ENCODE measurements at regions not wholly inside any gene's neighbourhood (a gene's known extent, or its start where the extent isn't known, plus 50 kb on each side); places are given as distances from the start of the nearest gene placed in this dataset.

DNA sequence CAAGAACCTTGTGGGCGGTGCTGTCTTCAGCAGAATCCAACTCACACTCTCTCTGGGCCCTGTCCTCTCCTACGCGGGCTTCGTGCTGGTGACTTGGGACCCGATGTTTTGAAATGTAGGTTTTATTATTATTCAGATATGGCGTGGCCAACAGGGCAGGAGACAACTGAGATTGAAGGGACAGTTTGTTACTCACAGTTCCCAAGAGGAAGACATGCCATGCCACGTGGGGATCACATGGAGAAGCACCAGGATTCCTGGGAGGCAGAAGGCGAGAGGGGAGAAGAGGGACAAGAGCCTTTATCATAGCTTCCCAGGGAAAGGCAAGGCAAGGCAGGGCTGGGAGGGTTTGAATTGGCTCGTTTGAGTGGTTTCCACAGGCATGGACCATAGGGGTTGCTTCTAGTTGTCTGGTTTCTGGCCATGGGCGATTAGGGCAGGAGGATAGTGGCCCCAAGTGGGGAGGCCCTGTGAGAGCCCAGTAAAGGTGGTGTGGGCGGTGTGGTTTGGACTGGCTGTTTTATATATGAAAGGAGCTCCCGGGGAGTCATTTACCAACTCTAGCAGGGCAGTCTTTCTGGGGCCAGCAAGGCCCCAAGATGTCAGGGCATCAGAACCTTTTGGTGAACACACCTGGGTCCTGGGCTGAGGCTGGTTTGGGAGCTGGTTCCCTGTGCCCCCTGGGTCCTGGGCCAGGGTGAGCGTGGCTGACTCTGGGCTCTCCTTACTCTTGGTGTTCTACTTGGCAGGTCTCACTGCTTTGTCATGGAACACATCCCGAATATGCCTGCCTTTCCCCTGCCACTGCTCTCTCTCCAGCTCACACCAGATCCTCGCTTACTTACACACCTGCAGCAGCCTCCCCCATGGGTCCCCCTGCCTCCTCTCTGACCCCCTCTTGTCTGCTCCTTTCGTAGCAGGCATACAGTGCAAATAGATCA is 94.0 kb upstream of the ZNF536 start:
- Histone ChIP-seq H2AFZ (ENCODE audit: low read length) (no peak overlapping the region), H3K27me3 (ENCODE audit: insufficient read depth, low read length) (no peaks in the 10 kb centered on the region), H3K79me2 (ENCODE audit: insufficient read depth, low read length) (no peaks in the 10 kb centered on the region), H3K4me2 (ENCODE audit: insufficient read depth, low read length) (no peak overlapping the region), H3K4me3 (ENCODE audit: insufficient read depth, low read length) (no peak overlapping the region), H3K9me3 (ENCODE audit: low read depth, low read length) (no peaks in the 10 kb centered on the region), H3K4me1 (ENCODE audit: insufficient read depth, low read length) (no peaks in the 10 kb centered on the region), H3K36me3 (ENCODE audit: insufficient read depth, low read length) (no peaks in the 10 kb centered on the region), H3K27ac (ENCODE audit: low read depth, low read length) (no peak overlapping the region), H4K20me1 (ENCODE audit: insufficient read depth, low read length) (no peaks in the 10 kb centered on the region)
- DNase-seq (ENCODE audit: insufficient read length, low spot score, missing footprints): no peak
- no peak for TF ChIP-seq CTCF (IDR thresholded peaks at IDR 0.05; ENCODE audit: extremely low read depth, low read depth, low read length)

- TF ChIP-seq CTCF (IDR thresholded peaks at IDR 0.05; ENCODE audit: extremely low read depth, low read depth, low read length): no peak
- DNase-seq (ENCODE audit: insufficient read length, low spot score, missing footprints): no peak
- Histone ChIP-seq H4K20me1 (ENCODE audit: insufficient read depth, low read length) (no peaks in the 10 kb centered on the region), H2AFZ (ENCODE audit: low read length) (no peak overlapping the region), H3K9me3 (ENCODE audit: low read depth, low read length) (no peaks in the 10 kb centered on the region), H3K4me2 (ENCODE audit: insufficient read depth, low read length) (no peak overlapping the region), H3K27me3 (ENCODE audit: insufficient read depth, low read length) (no peaks in the 10 kb centered on the region), H3K27ac (ENCODE audit: low read depth, low read length) (no peak overlapping the region), H3K36me3 (ENCODE audit: insufficient read depth, low read length) (no peaks in the 10 kb centered on the region), H3K4me3 (ENCODE audit: insufficient read depth, low read length) (no peak overlapping the region), H3K79me2 (ENCODE audit: insufficient read depth, low read length) (no peaks in the 10 kb centered on the region), H3K4me1 (ENCODE audit: insufficient read depth, low read length) (no peaks in the 10 kb centered on the region)
Observed at GRCh38 chr19:30278882-30279254, 93.3 kb upstream of the ZNF536 start.

- Histone ChIP-seq H3K27ac (ENCODE audit: low read depth, low read length) (no peak overlapping the region), H3K36me3 (ENCODE audit: insufficient read depth, low read length) (no peaks in the 10 kb centered on the region), H2AFZ (ENCODE audit: low read length) (no peak overlapping the region), H3K9me3 (ENCODE audit: low read depth, low read length) (no peaks in the 10 kb centered on the region), H3K4me1 (ENCODE audit: insufficient read depth, low read length) (no peaks in the 10 kb centered on the region), H4K20me1 (ENCODE audit: insufficient read depth, low read length) (no peaks in the 10 kb centered on the region), H3K79me2 (ENCODE audit: insufficient read depth, low read length) (no peaks in the 10 kb centered on the region), H3K4me2 (ENCODE audit: insufficient read depth, low read length) (no peak overlapping the region), H3K27me3 (ENCODE audit: insufficient read depth, low read length) (no peaks in the 10 kb centered on the region), H3K4me3 (ENCODE audit: insufficient read depth, low read length) (no peak overlapping the region)
- no peak for DNase-seq (ENCODE audit: insufficient read length, low spot score, missing footprints)
- TF ChIP-seq CTCF (IDR thresholded peaks at IDR 0.05; ENCODE audit: extremely low read depth, low read depth, low read length): no peak
Observed at GRCh38 chr19:30280018-30280417, 92.2 kb upstream of the ZNF536 start.

GRCh38 chr19:30281906-30282305 is 90.3 kb upstream of the ZNF536 start:
- TF ChIP-seq CTCF (IDR thresholded peaks at IDR 0.05; ENCODE audit: extremely low read depth, low read depth, low read length): no peak
- no peaks in the 10 kb centered on the region for H4K20me1 ChIP-seq (ENCODE audit: insufficient read depth, low read length)
- no peak overlapping the region for H2AFZ ChIP-seq (ENCODE audit: low read length)
- no peak overlapping the region for H3K4me3 ChIP-seq (ENCODE audit: insufficient read depth, low read length)
- H3K79me2 ChIP-seq (ENCODE audit: insufficient read depth, low read length): no peaks in the 10 kb centered on the region
- no peaks in the 10 kb centered on the region for H3K4me1 ChIP-seq (ENCODE audit: insufficient read depth, low read length)
- H3K36me3 ChIP-seq (ENCODE audit: insufficient read depth, low read length): no peaks in the 10 kb centered on the region
- no peak overlapping the region for H3K27ac ChIP-seq (ENCODE audit: low read depth, low read length)
- no peak overlapping the region for H3K4me2 ChIP-seq (ENCODE audit: insufficient read depth, low read length)
- no peaks in the 10 kb centered on the region for H3K27me3 ChIP-seq (ENCODE audit: insufficient read depth, low read length)
- no peak for DNase-seq (ENCODE audit: insufficient read length, low spot score, missing footprints)
- no peaks in the 10 kb centered on the region for H3K9me3 ChIP-seq (ENCODE audit: low read depth, low read length)
